ENCODE measurements at regions not wholly inside any gene's neighbourhood (a gene's known extent, or its start where the extent isn't known, plus 50 kb on each side); places are given as distances from the start of the nearest gene placed in this dataset.

DNA sequence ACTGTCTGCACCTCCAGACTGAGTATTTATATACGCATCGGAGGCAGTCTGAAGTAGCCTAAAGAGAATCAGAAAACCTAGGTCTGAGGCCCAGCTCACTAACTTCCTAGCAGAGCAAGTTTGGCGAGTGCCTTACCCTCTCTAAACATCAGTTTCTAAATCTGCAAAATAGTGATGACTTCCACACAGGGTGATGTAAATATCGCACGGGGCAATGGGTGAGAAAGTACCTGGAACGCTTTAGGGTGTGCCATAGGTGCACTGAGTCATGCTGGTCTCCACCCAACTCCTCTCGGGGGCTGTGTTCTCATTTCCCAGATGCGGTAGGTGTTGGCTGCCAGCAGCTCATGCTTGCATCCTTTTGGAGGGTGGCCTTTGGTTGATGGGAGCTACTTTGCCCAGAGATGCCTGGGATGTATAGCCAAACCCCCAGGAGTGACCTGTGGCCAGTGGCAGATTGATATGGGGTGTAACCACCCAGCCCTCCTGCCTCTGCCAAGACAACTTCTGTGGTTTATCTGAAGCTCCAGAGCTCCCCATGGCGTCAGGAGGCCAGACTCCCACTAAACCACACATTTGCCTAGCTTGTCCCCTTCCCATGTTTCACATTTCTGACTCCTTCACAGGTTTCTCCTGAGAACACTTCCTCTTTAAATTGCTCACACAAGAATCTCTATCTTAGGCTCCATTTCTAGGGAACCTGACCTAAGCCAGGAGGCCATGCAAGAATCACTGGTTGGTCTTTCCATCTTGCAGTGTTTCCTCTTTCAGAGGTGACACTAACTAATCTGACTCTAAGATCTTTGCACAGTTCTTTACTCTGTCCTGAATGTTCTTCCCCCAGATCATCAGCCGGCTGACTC, 62.0 kb upstream of the TUNAR start:
- H2BK12ac ChIP-seq (ENCODE audit: low read length): no peak overlapping the region
- H4K8ac ChIP-seq (ENCODE audit: low read depth, low read length): no peak overlapping the region
- H4K12ac ChIP-seq (ENCODE audit: low read depth, low read length): no peak overlapping the region
- H3K23ac ChIP-seq (ENCODE audit: low read length): no peak overlapping the region
- H2AFZ ChIP-seq (ENCODE audit: insufficient read depth, low read length, poor library complexity): no peak overlapping the region
- no peaks in the 10 kb centered on the region for H3K79me1 ChIP-seq (ENCODE audit: low read length)
- H3K36me3 ChIP-seq (ENCODE audit: control insufficient read depth in 1 of 2, insufficient read depth in 2 of 2, low read length in 2 of 2): no peaks in the 10 kb centered on the region
- WGBS (ENCODE audit: extremely low coverage, insufficient coverage, insufficient read length): no CpG with 5 or more reads among the region's 10 CpGs
- no peak overlapping the region for H4K91ac ChIP-seq (ENCODE audit: low read depth, low read length)
- no peaks in the 10 kb centered on the region for H3K27me3 ChIP-seq (ENCODE audit: insufficient read depth, low read length)
- H3K79me2 ChIP-seq (ENCODE audit: control insufficient read depth, insufficient read depth, low read length, poor library complexity): no peaks in the 10 kb centered on the region
- H3K4me2 ChIP-seq (ENCODE audit: low read length): no peak overlapping the region
- H3K4me3 ChIP-seq (ENCODE audit: low read depth, low read length): no peak overlapping the region
- H3K27ac ChIP-seq (ENCODE audit: low read depth, low read length): no peak overlapping the region
- no peak overlapping the region for H3K4ac ChIP-seq (ENCODE audit: low read depth, low read length)
- H3K9ac ChIP-seq (ENCODE audit: low read length): no peak overlapping the region
- H3K9me3 ChIP-seq (ENCODE audit: insufficient read depth, low read depth, low read length): no peaks in the 10 kb centered on the region
- H3K14ac ChIP-seq (ENCODE audit: low read length): no peak overlapping the region
- peaks cover 0 to 2% of the 10 kb centered on the region in 2 experiments for H3K4me1 ChIP-seq (ENCODE audit: control insufficient read depth in 1 of 2, insufficient read depth in 2 of 2, low read length in 2 of 2)
- H2AK5ac ChIP-seq (ENCODE audit: low read length): no peak overlapping the region
- DNase-seq: no peak
- no peak overlapping the region for H2BK120ac ChIP-seq (ENCODE audit: insufficient read depth, low read length, poor library complexity)
- H3K18ac ChIP-seq (ENCODE audit: low read length): no peak overlapping the region
- H2BK5ac ChIP-seq (ENCODE audit: low read depth, low read length, poor library complexity): no peak overlapping the region

DNA sequence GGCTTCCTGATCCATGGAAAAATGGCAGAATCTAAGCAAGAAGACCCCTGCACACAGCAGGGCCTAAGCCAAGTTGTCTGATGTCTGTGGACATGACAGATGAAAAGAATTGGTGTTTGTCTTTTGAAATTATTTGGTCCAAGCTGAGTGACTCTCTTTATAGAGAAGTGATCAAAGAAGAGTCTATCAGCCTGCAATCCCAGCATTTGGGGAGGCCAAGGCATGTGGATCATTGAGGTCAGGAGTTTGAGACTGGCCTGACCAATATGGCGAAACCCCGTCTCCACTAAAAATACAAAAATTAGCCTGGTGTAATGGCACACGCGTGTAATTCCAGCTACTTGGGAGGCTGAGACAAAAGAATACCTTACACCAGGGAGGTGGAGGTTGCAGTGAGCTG, 64.8 kb upstream of the TUNAR start:
- H3K9ac ChIP-seq (ENCODE audit: low read length): no peak overlapping the region
- no peak overlapping the region for H3K14ac ChIP-seq (ENCODE audit: low read length)
- H3K36me3 ChIP-seq (ENCODE audit: control insufficient read depth in 1 of 2, insufficient read depth in 2 of 2, low read length in 2 of 2): no peaks in the 10 kb centered on the region
- H2BK12ac ChIP-seq (ENCODE audit: low read length): no peak overlapping the region
- H3K79me1 ChIP-seq (ENCODE audit: low read length): no peaks in the 10 kb centered on the region
- no peak overlapping the region for H3K27ac ChIP-seq (ENCODE audit: low read depth, low read length)
- no peak overlapping the region for H2AFZ ChIP-seq (ENCODE audit: insufficient read depth, low read length, poor library complexity)
- no peak overlapping the region for H2AK5ac ChIP-seq (ENCODE audit: low read length)
- no peak overlapping the region for H3K4ac ChIP-seq (ENCODE audit: low read depth, low read length)
- H3K9me3 ChIP-seq (ENCODE audit: insufficient read depth, low read depth, low read length): peaks cover 2% of the 10 kb centered on the region
- no CpG with 5 or more reads among the region's 4 CpGs for WGBS (ENCODE audit: extremely low coverage, insufficient coverage, insufficient read length)
- H3K27me3 ChIP-seq (ENCODE audit: insufficient read depth, low read length): peaks cover 2% of the 10 kb centered on the region
- no peaks in the 10 kb centered on the region for H3K79me2 ChIP-seq (ENCODE audit: control insufficient read depth, insufficient read depth, low read length, poor library complexity)
- no peak overlapping the region for H4K8ac ChIP-seq (ENCODE audit: low read depth, low read length)
- no peak overlapping the region for H3K23ac ChIP-seq (ENCODE audit: low read length)
- no peak for DNase-seq
- H4K12ac ChIP-seq (ENCODE audit: low read depth, low read length): no peak overlapping the region
- H2BK5ac ChIP-seq (ENCODE audit: low read depth, low read length, poor library complexity): no peak overlapping the region
- no peak overlapping the region for H3K4me3 ChIP-seq (ENCODE audit: low read depth, low read length)
- H3K4me2 ChIP-seq (ENCODE audit: low read length): no peak overlapping the region
- H2BK120ac ChIP-seq (ENCODE audit: insufficient read depth, low read length, poor library complexity): no peak overlapping the region
- no peak overlapping the region for H3K18ac ChIP-seq (ENCODE audit: low read length)
- H4K91ac ChIP-seq (ENCODE audit: low read depth, low read length): no peak overlapping the region
- H3K4me1 ChIP-seq (ENCODE audit: control insufficient read depth in 1 of 2, insufficient read depth in 2 of 2, low read length in 2 of 2): no peaks in the 10 kb centered on the region

DNA sequence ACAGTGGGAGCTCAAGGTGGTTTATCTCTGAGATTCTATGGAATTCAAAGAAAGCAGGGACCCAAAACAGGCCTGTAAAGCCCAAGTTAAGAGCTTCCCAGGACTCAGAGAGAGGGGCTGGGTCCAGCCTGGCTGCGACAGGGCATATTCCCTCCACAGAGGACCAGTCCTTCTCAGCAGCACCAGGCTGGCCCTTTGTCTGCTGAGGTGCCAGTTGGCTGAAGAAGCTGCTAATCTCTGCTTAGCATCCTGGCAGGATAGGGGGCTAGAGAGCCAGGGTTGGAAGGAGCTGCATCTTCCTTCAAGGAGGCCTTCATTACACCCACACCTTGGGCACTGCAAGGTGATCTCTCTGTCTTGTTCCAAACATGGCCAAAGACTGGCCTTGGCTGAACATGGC, 68.3 kb upstream of the TUNAR start:
- Histone ChIP-seq H3K79me1 (ENCODE audit: low read length) (no peaks in the 10 kb centered on the region), H2AK5ac (ENCODE audit: low read length) (no peak overlapping the region), H3K9ac (ENCODE audit: low read length) (no peak overlapping the region), H3K18ac (ENCODE audit: low read length) (no peak overlapping the region), H3K4me3 (ENCODE audit: low read depth, low read length) (no peak overlapping the region), H3K23ac (ENCODE audit: low read length) (no peak overlapping the region), H3K9me3 (ENCODE audit: insufficient read depth, low read depth, low read length) (peaks cover 2% of the 10 kb centered on the region), H3K27me3 (ENCODE audit: insufficient read depth, low read length) (peaks cover 2% of the 10 kb centered on the region), H3K4ac (ENCODE audit: low read depth, low read length) (no peak overlapping the region), H2AFZ (ENCODE audit: insufficient read depth, low read length, poor library complexity) (no peak overlapping the region), H4K91ac (ENCODE audit: low read depth, low read length) (no peak overlapping the region), H3K14ac (ENCODE audit: low read length) (no peak overlapping the region), H2BK12ac (ENCODE audit: low read length) (no peak overlapping the region), H3K4me2 (ENCODE audit: low read length) (no peak overlapping the region), H2BK5ac (ENCODE audit: low read depth, low read length, poor library complexity) (no peak overlapping the region), H3K4me1 (ENCODE audit: control insufficient read depth in 1 of 2, insufficient read depth in 2 of 2, low read length in 2 of 2) (no peaks in the 10 kb centered on the region), H3K27ac (ENCODE audit: low read depth, low read length) (no peak overlapping the region), H4K8ac (ENCODE audit: low read depth, low read length) (no peak overlapping the region), H4K12ac (ENCODE audit: low read depth, low read length) (no peak overlapping the region), H2BK120ac (ENCODE audit: insufficient read depth, low read length, poor library complexity) (no peak overlapping the region), H3K36me3 (ENCODE audit: control insufficient read depth in 1 of 2, insufficient read depth in 2 of 2, low read length in 2 of 2) (no peaks in the 10 kb centered on the region), H3K79me2 (ENCODE audit: control insufficient read depth, insufficient read depth, low read length, poor library complexity) (no peaks in the 10 kb centered on the region)
- DNase-seq: no peak
- WGBS (ENCODE audit: extremely low coverage, insufficient coverage, insufficient read length): no CpG with 5 or more reads among the region's 1 CpG

DNA sequence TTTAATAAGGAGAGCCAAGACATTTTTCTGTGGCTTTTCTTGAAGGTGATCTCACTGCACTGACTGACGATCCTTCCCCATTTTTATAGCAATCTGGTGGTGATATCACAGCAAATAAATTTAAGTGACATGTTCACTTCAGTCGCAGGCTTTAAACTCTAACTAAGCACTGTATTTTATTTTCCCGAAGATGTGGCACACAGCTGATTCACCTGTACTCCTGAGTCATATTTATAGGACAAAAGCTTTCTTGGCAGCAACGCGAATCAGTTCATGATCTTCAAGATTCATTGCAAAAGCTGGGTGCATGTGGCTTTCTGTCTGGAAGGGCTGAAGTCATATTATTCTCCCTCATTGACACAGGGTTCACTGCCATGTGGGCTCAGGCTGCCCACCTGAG, 79.8 kb upstream of the TUNAR start:
- Histone ChIP-seq H2BK12ac (ENCODE audit: low read length) (no peak overlapping the region), H3K4me2 (ENCODE audit: low read length) (no peak overlapping the region), H3K27me3 (ENCODE audit: insufficient read depth, low read length) (no peaks in the 10 kb centered on the region), H2BK120ac (ENCODE audit: insufficient read depth, low read length, poor library complexity) (no peak overlapping the region), H3K4me1 (ENCODE audit: control insufficient read depth in 1 of 2, insufficient read depth in 2 of 2, low read length in 2 of 2) (no peaks in the 10 kb centered on the region), H3K79me2 (ENCODE audit: control insufficient read depth, insufficient read depth, low read length, poor library complexity) (no peaks in the 10 kb centered on the region), H3K4ac (ENCODE audit: low read depth, low read length) (no peak overlapping the region), H2AFZ (ENCODE audit: insufficient read depth, low read length, poor library complexity) (no peak overlapping the region), H3K9me3 (ENCODE audit: insufficient read depth, low read depth, low read length) (no peaks in the 10 kb centered on the region), H3K9ac (ENCODE audit: low read length) (no peak overlapping the region), H3K27ac (ENCODE audit: low read depth, low read length) (no peak overlapping the region), H2BK5ac (ENCODE audit: low read depth, low read length, poor library complexity) (no peak overlapping the region), H3K79me1 (ENCODE audit: low read length) (no peaks in the 10 kb centered on the region), H2AK5ac (ENCODE audit: low read length) (no peak overlapping the region), H3K23ac (ENCODE audit: low read length) (no peak overlapping the region), H4K12ac (ENCODE audit: low read depth, low read length) (no peak overlapping the region), H3K36me3 (ENCODE audit: control insufficient read depth in 1 of 2, insufficient read depth in 2 of 2, low read length in 2 of 2) (no peaks in the 10 kb centered on the region), H3K14ac (ENCODE audit: low read length) (no peak overlapping the region), H4K91ac (ENCODE audit: low read depth, low read length) (no peak overlapping the region), H3K4me3 (ENCODE audit: low read depth, low read length) (no peak overlapping the region), H4K8ac (ENCODE audit: low read depth, low read length) (no peak overlapping the region), H3K18ac (ENCODE audit: low read length) (no peak overlapping the region)
- DNase-seq: no peak
- no CpG with 5 or more reads among the region's 5 CpGs for WGBS (ENCODE audit: extremely low coverage, insufficient coverage, insufficient read length)
